ENCODE measurements at regions not wholly inside any gene's neighbourhood (a gene's known extent, or its start where the extent isn't known, plus 50 kb on each side); places are given as distances from the start of the nearest gene placed in this dataset.
"Not testable (repeated sequence)": the region's sequence is repeated elsewhere in the genome, so short reads cannot be mapped to it uniquely, and the experiment has no call there.

- no peak for DNase-seq (ENCODE audit: low spot score)
Observed at GRCh38 chr6:81362246-81362645, 390.2 kb downstream of the TENT5A start.

GRCh38 chr6:81353262-81353661, 399.2 kb downstream of the TENT5A start:
- DNase-seq (ENCODE audit: low spot score) = no peak

- DNase-seq (ENCODE audit: low spot score) = not testable (repeated sequence)
Observed at GRCh38 chr6:81344026-81344425, 408.5 kb downstream of the TENT5A start.

GRCh38 chr6:81340946-81341345, 411.5 kb downstream of the TENT5A start:
- no peak for DNase-seq (ENCODE audit: low spot score)

- DNase-seq (ENCODE audit: low spot score) = no peak
Observed at GRCh38 chr6:81331526-81331925, 421.0 kb downstream of the TENT5A start.

GRCh38 chr6:81328700-81329099, 423.8 kb downstream of the TENT5A start:
- DNase-seq (ENCODE audit: low spot score) = no peak

- no peak for DNase-seq (ENCODE audit: low spot score)
Observed at GRCh38 chr6:81326881-81327561, 425.5 kb downstream of the TENT5A start.

- no peak for DNase-seq (ENCODE audit: low spot score)
Observed at GRCh38 chr6:81309811-81310210, 442.7 kb downstream of the TENT5A start.

- no peak for DNase-seq (ENCODE audit: low spot score)
Observed at GRCh38 chr6:81308577-81309279, 443.8 kb downstream of the TENT5A start.

- DNase-seq (ENCODE audit: low spot score) = no peak
Observed at GRCh38 chr6:81307651-81308214, 444.7 kb downstream of the TENT5A start.

- DNase-seq (ENCODE audit: low spot score) = no peak
Observed at GRCh38 chr6:81304466-81304865, 448.0 kb downstream of the TENT5A start.

- no peak for DNase-seq (ENCODE audit: low spot score)
Observed at GRCh38 chr6:81300961-81301360, 451.5 kb downstream of the TENT5A start.

GRCh38 chr6:81298751-81299150, 453.7 kb downstream of the TENT5A start:
- no peak for DNase-seq (ENCODE audit: low spot score)

GRCh38 chr6:81295310-81295709, 457.2 kb downstream of the TENT5A start:
- DNase-seq (ENCODE audit: low spot score) = no peak

GRCh38 chr6:81293896-81294295, 458.6 kb downstream of the TENT5A start:
- DNase-seq (ENCODE audit: low spot score) = no peak

- DNase-seq (ENCODE audit: low spot score) = no peak
Observed at GRCh38 chr6:81289229-81289628, 463.3 kb downstream of the TENT5A start.

- DNase-seq (ENCODE audit: low spot score) = no peak
Observed at GRCh38 chr6:81265106-81265505, 487.4 kb downstream of the TENT5A start.

GRCh38 chr6:81263531-81264168, 488.8 kb downstream of the TENT5A start:
- DNase-seq (ENCODE audit: low spot score) = no peak

GRCh38 chr6:81262656-81263055, 489.8 kb downstream of the TENT5A start:
- DNase-seq (ENCODE audit: low spot score) = no peak

- not testable (repeated sequence) for DNase-seq (ENCODE audit: low spot score)
Observed at GRCh38 chr6:81256223-81256622, 496.3 kb downstream of the TENT5A start.

GRCh38 chr6:81253821-81254220, 498.7 kb downstream of the TENT5A start:
- DNase-seq (ENCODE audit: low spot score) = no peak

GRCh38 chr6:81252231-81252630, 500.2 kb downstream of the TENT5A start:
- DNase-seq (ENCODE audit: low spot score) = no peak

- no peak for DNase-seq (ENCODE audit: low spot score)
Observed at GRCh38 chr6:81246200-81246599, 506.3 kb downstream of the TENT5A start.

Data from mucosa of gallbladder (tissue), 1 donor.